ENCODE measurements at regions not wholly inside any gene's neighbourhood (a gene's known extent, or its start where the extent isn't known, plus 50 kb on each side); places are given as distances from the start of the nearest gene placed in this dataset.

GRCh38 chr3:182308328-182308727 lies 485.0 kb upstream of the ATP11B start:
- Histone ChIP-seq H3K27ac (no peak overlapping the region), H3K27me3 (no peaks in the 10 kb centered on the region), H3K4me1 (no peaks in the 10 kb centered on the region), H3K9me3 (no peaks in the 10 kb centered on the region), H3K4me3 (no peak overlapping the region), H3K36me3 (replicated peaks in 1 of 2; ENCODE audit: insufficient read depth in 1 of 2, low read depth in 2 of 2) (no peaks in the 10 kb centered on the region)
- TF ChIP-seq POLR2A (IDR thresholded peaks at IDR 0.05) = no peak
- TF ChIP-seq CTCF (IDR thresholded peaks at IDR 0.05) = no peak
- DNase-seq = no peak
- ATAC-seq = no peak
- 31 to 57% methylated on average over 1 of the region's 1 CpG for WGBS, 2 donors
- intact Hi-C loops (cut with DNase I) = no loop called here

- TF ChIP-seq CTCF (IDR thresholded peaks at IDR 0.05) = no peak
- no peak for TF ChIP-seq POLR2A (IDR thresholded peaks at IDR 0.05)
- H3K27me3 ChIP-seq = no peaks in the 10 kb centered on the region
- no peak overlapping the region for H3K27ac ChIP-seq
- WGBS, 2 donors = 11 to 13% methylated on average over 2 of the region's 2 CpGs
- H3K4me1 ChIP-seq = no peaks in the 10 kb centered on the region
- H3K4me3 ChIP-seq = no peak overlapping the region
- no peaks in the 10 kb centered on the region for H3K9me3 ChIP-seq
- no peak for ATAC-seq
- H3K36me3 ChIP-seq (replicated peaks in 1 of 2; ENCODE audit: insufficient read depth in 1 of 2, low read depth in 2 of 2) = no peaks in the 10 kb centered on the region
- no peak for DNase-seq
- intact Hi-C loops (cut with DNase I) = no loop called here
Observed at GRCh38 chr3:182309120-182309519, 484.2 kb upstream of the ATP11B start.

- Histone ChIP-seq H3K27me3 (no peaks in the 10 kb centered on the region), H3K27ac (no peak overlapping the region), H3K36me3 (replicated peaks in 1 of 2; ENCODE audit: insufficient read depth in 1 of 2, low read depth in 2 of 2) (no peaks in the 10 kb centered on the region), H3K9me3 (peaks cover 0 to 5% (median 0%) of the 10 kb centered on the region in 3 donors), H3K4me1 (no peaks in the 10 kb centered on the region), H3K4me3 (no peak overlapping the region)
- ATAC-seq = no peak
- intact Hi-C loops (cut with DNase I) = no loop called here
- TF ChIP-seq POLR2A (IDR thresholded peaks at IDR 0.05) (no peak), CTCF (IDR thresholded peaks at IDR 0.05) (no peak)
- WGBS, 2 donors = 58 to 79% methylated on average over 4 to 5 of the region's 5 CpGs
- DNase-seq = no peak
Observed at GRCh38 chr3:182315313-182315712, 478.0 kb upstream of the ATP11B start.

- Histone ChIP-seq H3K4me1 (no peaks in the 10 kb centered on the region), H3K27me3 (no peaks in the 10 kb centered on the region), H3K36me3 (replicated peaks in 1 of 2; ENCODE audit: insufficient read depth in 1 of 2, low read depth in 2 of 2) (no peaks in the 10 kb centered on the region), H3K9me3 (no peaks in the 10 kb centered on the region), H3K27ac (no peak overlapping the region), H3K4me3 (no peak overlapping the region)
- WGBS, 2 donors = 76 to 80% methylated on average over 1 of the region's 1 CpG
- DNase-seq = no peak
- no peak for ATAC-seq
- TF ChIP-seq POLR2A (IDR thresholded peaks at IDR 0.05) (no peak), CTCF (IDR thresholded peaks at IDR 0.05) (no peak)
- intact Hi-C loops (cut with DNase I) = no loop called here
Observed at GRCh38 chr3:182323126-182323700, 470.1 kb upstream of the ATP11B start.

GRCh38 chr3:182323898-182324297 lies 469.4 kb upstream of the ATP11B start:
- TF ChIP-seq CTCF (IDR thresholded peaks at IDR 0.05) (no peak), POLR2A (IDR thresholded peaks at IDR 0.05) (no peak)
- H3K4me3 ChIP-seq = no peak overlapping the region
- H3K36me3 ChIP-seq (replicated peaks in 1 of 2; ENCODE audit: insufficient read depth in 1 of 2, low read depth in 2 of 2) = no peaks in the 10 kb centered on the region
- DNase-seq (no peak), ATAC-seq (no peak)
- H3K27ac ChIP-seq = no peak overlapping the region
- H3K27me3 ChIP-seq = no peaks in the 10 kb centered on the region
- intact Hi-C loops (cut with DNase I) = no loop called here
- H3K9me3 ChIP-seq = no peaks in the 10 kb centered on the region
- H3K4me1 ChIP-seq = no peaks in the 10 kb centered on the region
- WGBS, 2 donors = 46 to 50% methylated on average over 1 of the region's 1 CpG

Measured in body of pancreas (tissue), 4 donors.